GM12865 (cell line): ENCODE measurements at regions not wholly inside any gene's neighbourhood (a gene's known extent, or its start where the extent isn't known, plus 50 kb on each side); places are given as distances from the start of the nearest gene placed in this dataset.
A peak's percentile ranks its signal among the peaks of the same experiment; 100 is the strongest.
"Not testable (repeated sequence)": the region's sequence is repeated elsewhere in the genome, so short reads cannot be mapped to it uniquely, and the experiment has no call there.

Experiments
- DNase-seq: peaks from one replicate; pipeline ENCODE4 v3.0.0; 2010; ENCODE audit warnings: low read depth
- H3K4me3 ChIP-seq: 2 replicates; pipeline ENCODE4 v1.5.1; 2011; ENCODE audit warnings: mild to moderate bottlenecking, low read depth, low read length, control low read depth
- TF ChIP-seq, protein P1 (sequence below): IDR thresholded peaks from 2 replicates; pipeline ENCODE4 v1.5.1; 2011; ENCODE audit warnings: low read length, control low read depth, low read depth, inconsistent platforms; ENCODE audit not compliant: insufficient read depth; ENCODE audit errors: missing control alignments

GRCh38 chr7:119963654-119964053, 309.3 kb upstream of the KCND2 start:
- TF ChIP-seq, protein P1, sequence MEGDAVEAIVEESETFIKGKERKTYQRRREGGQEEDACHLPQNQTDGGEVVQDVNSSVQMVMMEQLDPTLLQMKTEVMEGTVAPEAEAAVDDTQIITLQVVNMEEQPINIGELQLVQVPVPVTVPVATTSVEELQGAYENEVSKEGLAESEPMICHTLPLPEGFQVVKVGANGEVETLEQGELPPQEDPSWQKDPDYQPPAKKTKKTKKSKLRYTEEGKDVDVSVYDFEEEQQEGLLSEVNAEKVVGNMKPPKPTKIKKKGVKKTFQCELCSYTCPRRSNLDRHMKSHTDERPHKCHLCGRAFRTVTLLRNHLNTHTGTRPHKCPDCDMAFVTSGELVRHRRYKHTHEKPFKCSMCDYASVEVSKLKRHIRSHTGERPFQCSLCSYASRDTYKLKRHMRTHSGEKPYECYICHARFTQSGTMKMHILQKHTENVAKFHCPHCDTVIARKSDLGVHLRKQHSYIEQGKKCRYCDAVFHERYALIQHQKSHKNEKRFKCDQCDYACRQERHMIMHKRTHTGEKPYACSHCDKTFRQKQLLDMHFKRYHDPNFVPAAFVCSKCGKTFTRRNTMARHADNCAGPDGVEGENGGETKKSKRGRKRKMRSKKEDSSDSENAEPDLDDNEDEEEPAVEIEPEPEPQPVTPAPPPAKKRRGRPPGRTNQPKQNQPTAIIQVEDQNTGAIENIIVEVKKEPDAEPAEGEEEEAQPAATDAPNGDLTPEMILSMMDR, result no peak
- no peak overlapping the region for H3K4me3 ChIP-seq
- DNase-seq, result no peak

GRCh38 chr7:119964065-119964464, 308.9 kb upstream of the KCND2 start:
- no peak for DNase-seq
- no peak overlapping the region for H3K4me3 ChIP-seq
- TF ChIP-seq, protein P1, result no peak

GRCh38 chr7:119964788-119965542, 308.0 kb upstream of the KCND2 start:
- TF ChIP-seq, protein P1, result no peak
- no peak for DNase-seq
- H3K4me3 ChIP-seq, result no peak overlapping the region

DNA sequence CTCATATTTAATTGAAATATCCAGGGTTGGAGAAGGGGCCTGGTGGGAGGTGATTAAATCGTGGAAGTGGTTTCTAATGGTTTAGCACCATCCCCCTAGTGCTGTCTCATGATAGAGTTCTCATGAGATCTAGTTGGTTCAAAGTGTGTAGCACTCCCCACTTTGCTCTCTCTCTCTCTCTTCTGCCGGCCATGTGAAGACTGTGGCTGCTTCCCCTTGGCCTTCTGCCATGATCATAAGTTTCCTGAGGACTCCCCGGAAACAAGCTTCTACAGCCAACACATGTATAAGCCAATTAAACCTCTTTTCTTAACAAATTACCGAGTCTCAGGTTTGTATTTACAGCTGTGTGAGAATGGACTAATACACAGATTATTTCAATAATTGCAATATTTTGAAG, 305.8 kb upstream of the KCND2 start:
- TF ChIP-seq, protein P1, result no peak
- H3K4me3 ChIP-seq, result no peak overlapping the region
- no peak for DNase-seq

- H3K4me3 ChIP-seq, DNase-seq: not testable (repeated sequence)
Observed at GRCh38 chr7:119968411-119968810, 304.6 kb upstream of the KCND2 start.

DNA sequence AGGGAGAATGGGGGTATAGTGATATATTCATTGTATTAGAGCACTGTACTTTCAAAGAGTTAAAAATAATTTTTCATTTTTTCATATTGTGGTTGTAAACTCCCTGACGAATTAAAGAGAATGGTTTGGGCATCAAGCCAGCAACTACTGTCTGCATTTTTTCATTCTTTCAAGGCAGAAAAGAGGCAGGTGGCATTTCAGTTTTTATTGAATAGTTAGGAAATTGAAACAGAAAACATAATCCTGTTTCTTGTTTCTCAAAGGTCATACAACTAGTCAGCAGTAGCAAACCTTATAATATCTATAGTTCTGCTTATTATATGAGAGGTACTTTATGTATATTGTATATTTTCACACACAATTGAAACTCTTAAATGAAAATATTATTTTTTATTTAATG, 303.9 kb upstream of the KCND2 start:
- peak; percentile 39 for DNase-seq
- TF ChIP-seq, protein P1, result no peak
- no peak overlapping the region for H3K4me3 ChIP-seq

DNA sequence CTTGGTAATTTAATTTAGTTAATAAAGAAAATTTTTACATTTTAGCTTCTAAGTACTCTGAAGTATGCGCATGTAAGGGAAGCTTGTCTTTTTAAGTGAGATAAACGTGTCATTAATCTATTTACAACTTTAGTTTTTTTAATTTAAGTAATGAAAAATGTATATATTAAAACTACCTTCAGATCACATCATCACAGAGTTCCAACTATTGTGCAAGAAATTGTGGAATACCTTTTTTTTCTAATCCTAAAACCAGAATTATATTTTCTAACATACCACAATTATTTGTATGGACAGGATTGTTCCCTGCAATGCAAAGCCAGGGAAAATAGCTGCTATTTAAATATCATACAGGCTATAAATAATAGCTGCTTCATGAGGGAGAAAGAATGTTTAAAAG, 303.2 kb upstream of the KCND2 start:
- TF ChIP-seq, protein P1, result no peak
- DNase-seq, result no peak
- no peak overlapping the region for H3K4me3 ChIP-seq
